ENCODE measurements at regions not wholly inside any gene's neighbourhood (a gene's known extent, or its start where the extent isn't known, plus 50 kb on each side); places are given as distances from the start of the nearest gene placed in this dataset.

- DNase-seq (ENCODE audit: low spot score) (no peak), ATAC-seq (no peak)
These were observed 231.0 kb downstream of the RBFOX3 start for GRCh38 chr17:79379700-79380445.

- DNase-seq (ENCODE audit: low spot score) (no peak), ATAC-seq (no peak)
These were observed 233.5 kb downstream of the RBFOX3 start for GRCh38 chr17:79377230-79377786.

GRCh38 chr17:79374807-79375206 is 236.0 kb downstream of the RBFOX3 start:
- ATAC-seq (no peak), DNase-seq (ENCODE audit: low spot score) (no peak)

- no peak for DNase-seq (ENCODE audit: low spot score)
These were observed 236.7 kb downstream of the RBFOX3 start for GRCh38 chr17:79374087-79374689.

GRCh38 chr17:79372470-79373238 is 238.2 kb downstream of the RBFOX3 start:
- DNase-seq (ENCODE audit: low spot score) (no peak), ATAC-seq (no peak)

More at GRCh38 chr17:79374087-79374689, 236.7 kb downstream of the RBFOX3 start:
- ATAC-seq = no peak

GRCh38 chr17:79371984-79372383 is 238.9 kb downstream of the RBFOX3 start:
- DNase-seq (ENCODE audit: low spot score) (no peak), ATAC-seq (no peak)

GRCh38 chr17:79370594-79370993 is 240.3 kb downstream of the RBFOX3 start:
- DNase-seq (ENCODE audit: low spot score) (no peak), ATAC-seq (no peak)

- DNase-seq (ENCODE audit: low spot score) (no peak), ATAC-seq (no peak)
These were observed 240.7 kb downstream of the RBFOX3 start for GRCh38 chr17:79370126-79370525.

- no peak for ATAC-seq
- DNase-seq (ENCODE audit: low spot score) = no peak
These were observed 241.3 kb downstream of the RBFOX3 start for GRCh38 chr17:79369532-79369931.

GRCh38 chr17:79369001-79369400 is 241.8 kb downstream of the RBFOX3 start:
- DNase-seq (ENCODE audit: low spot score) (no peak), ATAC-seq (no peak)

- ATAC-seq (no peak), DNase-seq (ENCODE audit: low spot score) (no peak)
These were observed 242.3 kb downstream of the RBFOX3 start for GRCh38 chr17:79368521-79368920.

- DNase-seq (ENCODE audit: low spot score) = no peak
- no peak for ATAC-seq
These were observed 243.8 kb downstream of the RBFOX3 start for GRCh38 chr17:79366988-79367571.

- ATAC-seq (no peak), DNase-seq (ENCODE audit: low spot score) (no peak)
These were observed 244.7 kb downstream of the RBFOX3 start for GRCh38 chr17:79365836-79366770.

- DNase-seq (ENCODE audit: low spot score) (no peak), ATAC-seq (no peak)
These were observed 245.5 kb downstream of the RBFOX3 start for GRCh38 chr17:79365351-79365750.

- ATAC-seq = no peak
- no peak for DNase-seq (ENCODE audit: low spot score)
These were observed 246.3 kb downstream of the RBFOX3 start for GRCh38 chr17:79364315-79365094.

- DNase-seq (ENCODE audit: low spot score) (no peak), ATAC-seq (no peak)
These were observed 247.1 kb downstream of the RBFOX3 start for GRCh38 chr17:79363552-79364275.

GRCh38 chr17:79362772-79363305 is 248.0 kb downstream of the RBFOX3 start:
- DNase-seq (ENCODE audit: low spot score) = no peak
- ATAC-seq = no peak

Measured in left lobe of liver (tissue), 2 donors.